ENCODE measurements at regions not wholly inside any gene's neighbourhood (a gene's known extent, or its start where the extent isn't known, plus 50 kb on each side); places are given as distances from the start of the nearest gene placed in this dataset.

GRCh38 chr2:181146171-181146570, 165.8 kb downstream of the UBE2E3 start:
- DNase-seq (ENCODE audit: insufficient read length, low spot score) (no peak), FAIRE-seq (no peak)

GRCh38 chr2:181149056-181149455, 168.7 kb downstream of the UBE2E3 start:
- no peak for DNase-seq (ENCODE audit: insufficient read length, low spot score)
- FAIRE-seq = no peak

- FAIRE-seq (no peak), DNase-seq (ENCODE audit: insufficient read length, low spot score) (no peak)
These were observed 171.8 kb downstream of the UBE2E3 start for GRCh38 chr2:181152226-181152625.

DNA sequence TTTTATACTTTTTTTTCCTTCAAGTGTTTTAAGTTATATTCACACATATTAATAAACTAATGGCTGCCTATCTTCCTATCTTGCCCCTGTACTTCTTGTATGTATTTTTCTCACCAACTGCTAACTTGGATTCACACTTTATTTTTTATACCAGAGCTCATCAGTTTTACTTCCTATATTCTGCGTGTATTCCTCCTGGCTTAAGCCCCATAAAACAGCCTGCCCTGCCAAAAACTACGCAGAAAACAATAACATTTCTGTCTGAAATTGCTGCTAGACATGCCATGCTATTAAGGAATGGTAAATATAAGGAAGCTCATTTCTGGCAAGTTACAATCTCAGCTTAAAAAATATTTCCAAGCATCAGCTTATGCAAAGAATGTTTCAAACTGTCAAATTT, 172.3 kb downstream of the UBE2E3 start:
- peak; percentile 44 for FAIRE-seq
- DNase-seq (ENCODE audit: insufficient read length, low spot score) = no peak

GRCh38 chr2:181153886-181154285, 173.5 kb downstream of the UBE2E3 start:
- no peak for FAIRE-seq
- no peak for DNase-seq (ENCODE audit: insufficient read length, low spot score)

GRCh38 chr2:181157326-181157725, 176.9 kb downstream of the UBE2E3 start:
- FAIRE-seq (no peak), DNase-seq (ENCODE audit: insufficient read length, low spot score) (no peak)

DNA sequence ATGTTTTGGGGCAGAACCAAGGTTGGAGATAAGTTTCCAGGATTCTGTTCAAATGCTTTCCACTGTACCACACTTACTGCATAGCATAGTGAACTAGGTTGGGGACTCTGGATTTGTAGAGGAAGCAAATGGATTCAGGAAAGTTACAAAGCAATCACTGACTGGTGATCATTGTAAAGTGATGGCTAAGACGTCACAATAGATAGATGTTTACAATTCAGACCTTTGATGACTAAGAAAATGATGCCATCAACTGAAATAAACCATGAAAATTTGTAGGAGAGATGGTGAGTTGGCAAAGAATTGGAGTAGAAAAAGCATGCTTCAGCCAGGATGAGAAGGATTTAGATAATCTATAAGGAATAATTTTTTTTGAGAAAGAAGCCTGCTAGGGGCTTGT, 178.0 kb downstream of the UBE2E3 start:
- FAIRE-seq (no peak), DNase-seq (ENCODE audit: insufficient read length, low spot score) (no peak)

GRCh38 chr2:181161615-181162014, 181.2 kb downstream of the UBE2E3 start:
- FAIRE-seq (no peak), DNase-seq (ENCODE audit: insufficient read length, low spot score) (no peak)

GRCh38 chr2:181163139-181163538, 182.7 kb downstream of the UBE2E3 start:
- DNase-seq (ENCODE audit: insufficient read length, low spot score) (no peak), FAIRE-seq (peak; percentile 87)

- no peak for FAIRE-seq
- no peak for DNase-seq (ENCODE audit: insufficient read length, low spot score)
These were observed 183.3 kb downstream of the UBE2E3 start for GRCh38 chr2:181163691-181164090.

DNA sequence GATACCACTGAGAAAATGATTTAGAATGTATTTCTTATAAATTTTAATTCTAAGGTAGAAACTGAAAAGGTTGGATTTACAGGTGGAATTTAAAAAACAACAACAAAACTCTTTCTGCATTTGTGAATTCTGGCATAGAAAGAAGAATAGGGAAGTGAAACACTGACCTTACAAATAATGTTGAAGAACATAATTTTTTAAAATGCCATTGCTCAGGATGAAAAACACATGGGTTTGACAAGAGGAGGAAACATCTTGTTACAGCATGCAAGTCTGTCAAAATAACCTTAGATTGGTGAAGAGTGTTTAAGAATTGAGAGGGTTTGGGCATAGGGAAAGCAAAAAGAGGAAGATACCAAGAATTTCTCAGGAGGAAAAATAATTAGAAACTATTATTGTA, 184.3 kb downstream of the UBE2E3 start:
- FAIRE-seq = peak; percentile 92

GRCh38 chr2:181165199-181165868, 184.9 kb downstream of the UBE2E3 start:
- peak; percentile 17 for DNase-seq (ENCODE audit: insufficient read length, low spot score)
- peak; percentile 78 for FAIRE-seq

More for the DNA sequence above, 184.3 kb downstream of the UBE2E3 start:
- no peak for DNase-seq (ENCODE audit: insufficient read length, low spot score)

GRCh38 chr2:181169503-181169902, 189.1 kb downstream of the UBE2E3 start:
- DNase-seq (ENCODE audit: insufficient read length, low spot score) = no peak
- FAIRE-seq = no peak

DNA sequence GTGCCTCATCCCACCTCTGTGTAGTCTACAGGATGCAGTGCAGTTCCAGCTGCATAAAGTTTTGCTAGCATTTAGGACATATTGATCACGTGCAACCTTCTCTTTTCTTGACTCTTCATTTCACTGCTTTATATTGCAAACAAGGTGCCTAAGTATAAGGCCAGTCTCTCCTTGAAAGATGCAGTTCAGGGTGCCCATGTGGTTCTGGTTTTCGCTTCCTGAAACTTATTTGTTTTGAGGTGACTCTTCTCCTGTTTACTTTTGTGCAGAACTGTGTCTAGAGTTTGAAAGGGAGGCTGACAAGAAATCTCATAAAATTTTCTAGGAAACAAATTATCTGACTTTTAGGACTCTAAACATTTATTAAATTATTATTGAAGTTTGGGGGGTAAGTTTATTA, 189.9 kb downstream of the UBE2E3 start:
- FAIRE-seq (no peak), DNase-seq (ENCODE audit: insufficient read length, low spot score) (no peak)

GRCh38 chr2:181172676-181173075, 192.3 kb downstream of the UBE2E3 start:
- FAIRE-seq = no peak
- no peak for DNase-seq (ENCODE audit: insufficient read length, low spot score)

DNA sequence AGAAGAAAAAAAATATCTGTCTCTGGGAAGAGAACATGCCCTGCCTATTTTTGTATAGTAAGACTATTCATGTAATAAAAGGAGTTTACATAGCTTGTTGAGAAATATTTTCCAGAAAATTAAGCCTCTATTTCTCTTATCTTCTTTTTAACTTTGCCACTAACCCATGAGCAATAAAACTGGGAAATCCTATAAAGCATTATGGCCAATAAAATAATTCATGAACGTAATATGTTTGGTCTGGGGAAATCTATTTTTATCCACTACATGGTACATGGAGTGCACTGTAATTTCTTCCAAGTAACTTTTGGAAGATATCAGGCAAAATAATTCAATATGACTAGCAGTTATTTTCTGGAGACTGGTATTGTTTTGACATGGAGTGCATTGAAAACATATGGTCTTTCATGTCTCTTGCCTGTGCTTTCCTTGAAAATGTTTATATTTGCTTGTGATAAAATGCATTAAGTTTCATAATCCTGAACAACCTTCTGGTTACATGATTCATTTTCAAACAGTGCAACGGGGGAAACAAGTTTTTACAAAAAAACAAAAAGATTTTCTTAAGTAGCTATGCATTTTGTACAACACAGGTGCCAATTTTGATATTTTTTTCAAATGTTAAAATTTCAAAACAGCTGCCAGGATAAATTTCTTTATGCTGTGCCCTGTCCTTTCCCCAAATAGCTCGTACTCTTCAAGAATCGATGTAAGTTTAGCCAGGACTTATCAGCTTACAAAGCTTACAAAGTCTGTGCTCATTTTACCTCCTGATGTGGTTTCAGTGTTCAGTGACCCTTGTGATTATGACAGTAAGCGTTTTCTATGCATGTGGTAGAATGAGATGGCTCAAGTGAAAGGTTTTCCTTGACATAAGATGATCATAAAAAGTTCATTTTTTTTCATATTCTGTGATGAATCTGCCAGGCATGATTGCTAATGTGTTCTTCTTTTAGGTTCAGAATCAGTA, 194.5 kb downstream of the UBE2E3 start:
- FAIRE-seq = peak; percentile 73
- DNase-seq (ENCODE audit: insufficient read length, low spot score) = no peak

- DNase-seq (ENCODE audit: insufficient read length, low spot score) (no peak), FAIRE-seq (no peak)
These were observed 196.1 kb downstream of the UBE2E3 start for GRCh38 chr2:181176540-181176939.

GRCh38 chr2:181177376-181177775, 197.0 kb downstream of the UBE2E3 start:
- DNase-seq (ENCODE audit: insufficient read length, low spot score) (no peak), FAIRE-seq (peak; percentile 48)

GRCh38 chr2:181178130-181178529, 197.7 kb downstream of the UBE2E3 start:
- FAIRE-seq (peak; percentile 76), DNase-seq (ENCODE audit: insufficient read length, low spot score) (no peak)

- DNase-seq (ENCODE audit: insufficient read length, low spot score) (no peak), FAIRE-seq (no peak)
These were observed 198.5 kb downstream of the UBE2E3 start for GRCh38 chr2:181178823-181179412.

GRCh38 chr2:181183878-181184542, 203.6 kb downstream of the UBE2E3 start:
- DNase-seq (ENCODE audit: insufficient read length, low spot score) (no peak), FAIRE-seq (peak; percentile 95)
